ENCODE measurements at regions not wholly inside any gene's neighbourhood (a gene's known extent, or its start where the extent isn't known, plus 50 kb on each side); places are given as distances from the start of the nearest gene placed in this dataset.

- TF ChIP-seq, protein P1, sequence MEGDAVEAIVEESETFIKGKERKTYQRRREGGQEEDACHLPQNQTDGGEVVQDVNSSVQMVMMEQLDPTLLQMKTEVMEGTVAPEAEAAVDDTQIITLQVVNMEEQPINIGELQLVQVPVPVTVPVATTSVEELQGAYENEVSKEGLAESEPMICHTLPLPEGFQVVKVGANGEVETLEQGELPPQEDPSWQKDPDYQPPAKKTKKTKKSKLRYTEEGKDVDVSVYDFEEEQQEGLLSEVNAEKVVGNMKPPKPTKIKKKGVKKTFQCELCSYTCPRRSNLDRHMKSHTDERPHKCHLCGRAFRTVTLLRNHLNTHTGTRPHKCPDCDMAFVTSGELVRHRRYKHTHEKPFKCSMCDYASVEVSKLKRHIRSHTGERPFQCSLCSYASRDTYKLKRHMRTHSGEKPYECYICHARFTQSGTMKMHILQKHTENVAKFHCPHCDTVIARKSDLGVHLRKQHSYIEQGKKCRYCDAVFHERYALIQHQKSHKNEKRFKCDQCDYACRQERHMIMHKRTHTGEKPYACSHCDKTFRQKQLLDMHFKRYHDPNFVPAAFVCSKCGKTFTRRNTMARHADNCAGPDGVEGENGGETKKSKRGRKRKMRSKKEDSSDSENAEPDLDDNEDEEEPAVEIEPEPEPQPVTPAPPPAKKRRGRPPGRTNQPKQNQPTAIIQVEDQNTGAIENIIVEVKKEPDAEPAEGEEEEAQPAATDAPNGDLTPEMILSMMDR (IDR thresholded peaks at IDR 0.05), result no peak
- TF ChIP-seq, protein P2, sequence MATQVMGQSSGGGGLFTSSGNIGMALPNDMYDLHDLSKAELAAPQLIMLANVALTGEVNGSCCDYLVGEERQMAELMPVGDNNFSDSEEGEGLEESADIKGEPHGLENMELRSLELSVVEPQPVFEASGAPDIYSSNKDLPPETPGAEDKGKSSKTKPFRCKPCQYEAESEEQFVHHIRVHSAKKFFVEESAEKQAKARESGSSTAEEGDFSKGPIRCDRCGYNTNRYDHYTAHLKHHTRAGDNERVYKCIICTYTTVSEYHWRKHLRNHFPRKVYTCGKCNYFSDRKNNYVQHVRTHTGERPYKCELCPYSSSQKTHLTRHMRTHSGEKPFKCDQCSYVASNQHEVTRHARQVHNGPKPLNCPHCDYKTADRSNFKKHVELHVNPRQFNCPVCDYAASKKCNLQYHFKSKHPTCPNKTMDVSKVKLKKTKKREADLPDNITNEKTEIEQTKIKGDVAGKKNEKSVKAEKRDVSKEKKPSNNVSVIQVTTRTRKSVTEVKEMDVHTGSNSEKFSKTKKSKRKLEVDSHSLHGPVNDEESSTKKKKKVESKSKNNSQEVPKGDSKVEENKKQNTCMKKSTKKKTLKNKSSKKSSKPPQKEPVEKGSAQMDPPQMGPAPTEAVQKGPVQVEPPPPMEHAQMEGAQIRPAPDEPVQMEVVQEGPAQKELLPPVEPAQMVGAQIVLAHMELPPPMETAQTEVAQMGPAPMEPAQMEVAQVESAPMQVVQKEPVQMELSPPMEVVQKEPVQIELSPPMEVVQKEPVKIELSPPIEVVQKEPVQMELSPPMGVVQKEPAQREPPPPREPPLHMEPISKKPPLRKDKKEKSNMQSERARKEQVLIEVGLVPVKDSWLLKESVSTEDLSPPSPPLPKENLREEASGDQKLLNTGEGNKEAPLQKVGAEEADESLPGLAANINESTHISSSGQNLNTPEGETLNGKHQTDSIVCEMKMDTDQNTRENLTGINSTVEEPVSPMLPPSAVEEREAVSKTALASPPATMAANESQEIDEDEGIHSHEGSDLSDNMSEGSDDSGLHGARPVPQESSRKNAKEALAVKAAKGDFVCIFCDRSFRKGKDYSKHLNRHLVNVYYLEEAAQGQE (IDR thresholded peaks at IDR 0.05; ENCODE audit: insufficient read depth in 1 of 2, low read depth in 2 of 2, low read length in 1 of 2), result no peak
- no peak for TF ChIP-seq POLR2AphosphoS5 (IDR thresholded peaks at IDR 0.05; ENCODE audit: low read depth, low read length)
- TF ChIP-seq SIN3A (IDR thresholded peaks at IDR 0.05; ENCODE audit: borderline replicate concordance, insufficient read depth, low read depth, low read length), result no peak
Observed at GRCh38 chr7:35856175-35856574, 55.3 kb downstream of the SEPTIN7 start.
